WI38 (cell line): ENCODE measurements at regions not wholly inside any gene's neighbourhood (a gene's known extent, or its start where the extent isn't known, plus 50 kb on each side); places are given as distances from the start of the nearest gene placed in this dataset.

Experiments
- H3K4me3 ChIP-seq: 2 replicates; pipeline ENCODE4 v1.5.1; 2011; ENCODE audit warnings: low read depth, mild to moderate bottlenecking, control low read depth, low read length
- CTCF ChIP-seq: IDR thresholded peaks from 2 replicates; pipeline ENCODE4 v1.5.1; 2012; ENCODE audit warnings: low read depth, mild to moderate bottlenecking, control low read depth, low read length

- no peak for TF ChIP-seq CTCF
- no peak overlapping the region for H3K4me3 ChIP-seq
These were observed 50.6 kb upstream of the PARD3B start for GRCh38 chr2:204494681-204495080.

GRCh38 chr2:204495381-204495780 lies 49.9 kb upstream of the PARD3B start:
- no peak overlapping the region for H3K4me3 ChIP-seq
- no peak for TF ChIP-seq CTCF
